HepG2 (cell line): ENCODE measurements at regions not wholly inside any gene's neighbourhood (a gene's known extent, or its start where the extent isn't known, plus 50 kb on each side); places are given as distances from the start of the nearest gene placed in this dataset.

ENCODE experiments used
- TBP ChIP-seq: sonication (generic); formaldehyde crosslinking; IDR thresholded peaks from 2 replicates; pipeline ENCODE4 v1.5.0; 2020; ENCODE audit warnings: missing genetic modification reagents
- ZBTB38 ChIP-seq: sonication (generic); formaldehyde crosslinking; IDR thresholded peaks from 2 replicates; pipeline ENCODE4 v1.5.1; 2020; ENCODE audit warnings: mild to moderate bottlenecking, missing genetic modification reagents
- ZNF33A ChIP-seq: sonication (generic); formaldehyde crosslinking; IDR thresholded peaks from 2 replicates; pipeline ENCODE4 v1.5.1; 2020; ENCODE audit warnings: missing genetic modification reagents, mild to moderate bottlenecking, moderate library complexity, borderline replicate concordance

DNA sequence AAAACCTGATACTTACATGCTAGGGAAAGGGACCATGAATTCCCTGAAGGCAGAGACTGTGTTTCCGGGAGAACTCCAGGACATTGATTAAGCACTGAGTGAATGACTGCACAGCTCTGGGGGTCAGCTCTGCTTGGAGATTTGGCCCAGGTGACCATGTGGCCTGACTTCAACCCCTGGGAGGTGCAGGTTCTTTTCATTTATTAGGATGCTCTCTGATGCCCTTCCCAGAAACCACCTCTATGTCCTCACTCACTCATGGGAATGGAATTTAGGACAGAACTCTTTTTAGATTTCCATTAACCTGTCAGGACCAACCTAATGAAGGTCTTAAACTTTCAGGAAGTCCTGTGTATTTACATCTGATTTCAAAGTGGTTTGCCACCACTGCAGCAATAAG lies 393.3 kb upstream of the ARGLU1 start:
- no peak for TF ChIP-seq TBP (CRISPR knock-in tag)
- TF ChIP-seq ZNF33A (CRISPR knock-in tag) = no peak
- TF ChIP-seq ZBTB38 (CRISPR knock-in tag) = no peak
